Osteoblast (primary cell): ENCODE measurements at regions not wholly inside any gene's neighbourhood (a gene's known extent, or its start where the extent isn't known, plus 50 kb on each side); places are given as distances from the start of the nearest gene placed in this dataset.

Experiments used
- DNase-seq: peaks from one replicate; pipeline ENCODE4 v3.0.0; 2011; ENCODE audit warnings: low spot score, mixed read lengths; ENCODE audit not compliant: insufficient read length; ENCODE audit errors: missing footprints
- H2AFZ ChIP-seq: 2 replicates; pipeline ENCODE4 v1.6.0; 2011; ENCODE audit warnings: mild to moderate bottlenecking, low read length
- H3K27ac ChIP-seq: 2 replicates; pipeline ENCODE4 v1.5.1; 2011; ENCODE audit warnings: mild to moderate bottlenecking, low read depth, low read length, moderate library complexity
- H3K27me3 ChIP-seq: 2 replicates; pipeline ENCODE4 v1.6.0; 2012; ENCODE audit warnings: mild to moderate bottlenecking, control low read depth, inconsistent platforms, low read length, moderate library complexity; ENCODE audit not compliant: insufficient read depth
- H3K36me3 ChIP-seq: 2 replicates; pipeline ENCODE4 v1.5.1; 2011; ENCODE audit warnings: mild to moderate bottlenecking, low read length, control low read depth, moderate library complexity; ENCODE audit not compliant: insufficient read depth
- H3K4me1 ChIP-seq: 2 replicates; pipeline ENCODE4 v1.5.1; 2011; ENCODE audit warnings: mild to moderate bottlenecking, low read length, control low read depth, moderate library complexity; ENCODE audit not compliant: insufficient read depth
- H3K4me2 ChIP-seq: 2 replicates; pipeline ENCODE4 v1.6.0; 2011; ENCODE audit warnings: mild to moderate bottlenecking, low read length; ENCODE audit not compliant: insufficient read depth
- H3K4me3 ChIP-seq: fragments of 200-600 bp; sonication (generic); 3 replicates; pipeline ENCODE4 v1.5.1; 2012; ENCODE audit warnings: mild to moderate bottlenecking, low read length, inconsistent platforms; ENCODE audit not compliant: insufficient read depth
- H3K79me2 ChIP-seq: 2 replicates; pipeline ENCODE4 v1.6.0; 2012; ENCODE audit warnings: mild to moderate bottlenecking, low read length, control low read depth, inconsistent platforms; ENCODE audit not compliant: insufficient read depth
- H3K9me3 ChIP-seq: 2 replicates; pipeline ENCODE4 v1.5.1; 2011; ENCODE audit warnings: low read depth, low read length, control low read depth
- H4K20me1 ChIP-seq: 2 replicates; pipeline ENCODE4 v1.6.0; 2012; ENCODE audit warnings: mild to moderate bottlenecking, low read length, control low read depth; ENCODE audit not compliant: insufficient read depth
- TF ChIP-seq, protein P1 (sequence below): IDR thresholded peaks from 2 replicates; pipeline ENCODE4 v1.5.1; 2011; ENCODE audit warnings: mild to moderate bottlenecking, low read depth, low read length, moderate library complexity; ENCODE audit errors: extremely low read depth

DNA sequence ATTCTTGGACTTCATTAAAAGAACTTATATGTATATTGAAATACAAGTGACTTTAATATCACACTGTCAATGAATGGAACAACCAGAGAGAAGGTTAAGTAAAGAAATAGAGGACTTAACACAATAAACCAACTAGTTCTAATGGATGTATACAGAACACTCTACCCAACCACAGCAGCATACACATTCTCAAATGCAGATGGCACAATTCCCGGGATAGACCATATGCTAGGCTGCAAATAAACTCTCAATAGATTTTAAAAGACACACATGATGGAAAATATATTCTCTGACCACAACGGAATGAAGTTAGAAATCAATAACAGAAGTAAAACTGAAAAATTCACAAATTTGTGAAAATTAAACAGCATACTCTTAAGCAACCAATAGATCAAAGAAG, 214.3 kb upstream of the LINGO1 start:
- DNase-seq = no peak
- TF ChIP-seq, protein P1, sequence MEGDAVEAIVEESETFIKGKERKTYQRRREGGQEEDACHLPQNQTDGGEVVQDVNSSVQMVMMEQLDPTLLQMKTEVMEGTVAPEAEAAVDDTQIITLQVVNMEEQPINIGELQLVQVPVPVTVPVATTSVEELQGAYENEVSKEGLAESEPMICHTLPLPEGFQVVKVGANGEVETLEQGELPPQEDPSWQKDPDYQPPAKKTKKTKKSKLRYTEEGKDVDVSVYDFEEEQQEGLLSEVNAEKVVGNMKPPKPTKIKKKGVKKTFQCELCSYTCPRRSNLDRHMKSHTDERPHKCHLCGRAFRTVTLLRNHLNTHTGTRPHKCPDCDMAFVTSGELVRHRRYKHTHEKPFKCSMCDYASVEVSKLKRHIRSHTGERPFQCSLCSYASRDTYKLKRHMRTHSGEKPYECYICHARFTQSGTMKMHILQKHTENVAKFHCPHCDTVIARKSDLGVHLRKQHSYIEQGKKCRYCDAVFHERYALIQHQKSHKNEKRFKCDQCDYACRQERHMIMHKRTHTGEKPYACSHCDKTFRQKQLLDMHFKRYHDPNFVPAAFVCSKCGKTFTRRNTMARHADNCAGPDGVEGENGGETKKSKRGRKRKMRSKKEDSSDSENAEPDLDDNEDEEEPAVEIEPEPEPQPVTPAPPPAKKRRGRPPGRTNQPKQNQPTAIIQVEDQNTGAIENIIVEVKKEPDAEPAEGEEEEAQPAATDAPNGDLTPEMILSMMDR = no peak
- H3K27me3 ChIP-seq = peaks cover 33% of the 10 kb centered on the region

DNA sequence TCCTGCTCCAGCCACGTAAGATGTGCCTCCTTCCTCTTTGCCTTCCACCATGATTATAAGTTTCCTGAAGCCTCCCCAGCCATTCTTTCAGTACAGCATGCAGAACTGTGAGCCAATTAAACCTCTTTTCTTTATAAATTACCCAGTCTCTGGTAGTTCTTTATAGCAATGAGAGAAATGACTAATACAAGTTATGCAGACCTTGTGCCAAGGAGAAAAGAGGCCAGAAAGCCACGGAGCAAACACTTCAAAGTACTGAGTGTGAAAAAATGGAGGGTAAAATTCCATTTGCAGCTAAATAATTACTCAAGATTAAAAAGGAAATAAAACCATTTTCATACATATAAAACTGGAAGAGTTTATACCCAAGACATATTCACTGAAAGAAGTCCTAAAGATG, 213.6 kb upstream of the LINGO1 start:
- Histone ChIP-seq H3K4me1 (no peaks in the 10 kb centered on the region), H4K20me1 (no peaks in the 10 kb centered on the region), H3K27me3 (peaks cover 28% of the 10 kb centered on the region), H3K4me2 (no peak overlapping the region), H3K79me2 (no peaks in the 10 kb centered on the region), H3K4me3 (no peak overlapping the region), H2AFZ (no peak overlapping the region), H3K27ac (no peak overlapping the region), H3K9me3 (no peaks in the 10 kb centered on the region), H3K36me3 (no peaks in the 10 kb centered on the region)
- TF ChIP-seq, protein P1 = no peak
- DNase-seq = no peak

More for the DNA sequence above, 214.3 kb upstream of the LINGO1 start:
- Histone ChIP-seq H3K9me3 (no peaks in the 10 kb centered on the region), H3K27ac (no peak overlapping the region), H3K79me2 (no peaks in the 10 kb centered on the region), H3K36me3 (no peaks in the 10 kb centered on the region), H4K20me1 (no peaks in the 10 kb centered on the region), H3K4me1 (no peaks in the 10 kb centered on the region), H2AFZ (no peak overlapping the region), H3K4me2 (no peak overlapping the region), H3K4me3 (no peak overlapping the region)

DNA sequence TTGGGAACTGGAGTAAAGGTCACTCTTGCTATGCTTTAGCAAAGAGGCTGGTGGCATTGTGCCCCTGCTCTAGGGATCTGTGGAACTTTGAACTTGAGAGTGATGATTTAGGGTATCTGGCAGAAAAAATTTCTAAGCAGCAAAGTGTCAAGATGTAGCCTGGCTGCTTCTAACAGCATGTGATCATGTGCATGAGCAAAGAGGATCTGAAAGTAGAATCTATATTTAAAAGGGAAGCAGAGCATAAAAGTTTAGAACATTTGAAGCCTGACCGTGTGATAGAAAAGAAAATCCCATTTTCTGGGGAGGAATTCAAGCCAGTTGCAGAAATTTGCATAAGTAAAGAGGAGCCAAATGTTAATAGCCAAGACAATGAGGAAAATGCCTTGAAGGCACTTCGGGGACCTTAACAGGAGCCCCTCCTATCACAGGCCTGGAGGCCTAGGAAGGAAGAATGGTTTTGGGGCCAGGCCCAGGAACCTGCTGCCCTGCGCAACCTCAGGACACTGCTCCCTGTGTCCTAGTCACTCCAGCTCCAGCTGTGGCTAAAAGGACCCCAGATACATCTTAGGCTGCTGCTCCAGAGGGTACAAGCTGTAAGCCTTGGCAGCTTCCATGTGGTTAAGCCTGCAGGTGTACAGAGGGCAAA, 212.2 kb upstream of the LINGO1 start:
- Histone ChIP-seq H3K4me3 (no peak overlapping the region), H3K4me2 (no peak overlapping the region), H3K79me2 (no peaks in the 10 kb centered on the region), H4K20me1 (no peaks in the 10 kb centered on the region), H3K4me1 (peaks cover 5% of the 10 kb centered on the region), H3K27ac (no peak overlapping the region), H3K9me3 (no peaks in the 10 kb centered on the region), H3K36me3 (no peaks in the 10 kb centered on the region), H2AFZ (no peak overlapping the region), H3K27me3 (peaks cover 34% of the 10 kb centered on the region)
- TF ChIP-seq, protein P1 = no peak
- DNase-seq = no peak

DNA sequence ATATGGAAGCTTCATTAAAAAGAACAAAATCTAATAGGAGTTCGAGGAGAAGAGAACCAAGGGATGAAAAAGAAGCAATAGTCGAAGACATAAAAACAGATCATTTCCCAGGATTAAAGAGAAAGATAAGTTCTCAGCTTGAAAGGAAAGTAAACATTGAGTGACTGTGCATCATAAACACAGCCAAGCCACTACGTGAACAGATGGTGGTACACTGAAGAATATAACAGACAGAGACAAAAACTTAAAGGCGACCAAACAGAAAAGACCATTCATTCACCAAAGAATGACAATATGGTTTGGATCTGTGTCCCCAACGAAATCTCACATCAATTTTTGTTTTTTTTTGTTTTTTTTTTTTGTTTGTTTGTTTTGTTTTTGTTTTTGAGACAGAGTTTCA, 210.8 kb upstream of the LINGO1 start:
- Histone ChIP-seq H3K4me3 (no peak overlapping the region), H3K36me3 (no peaks in the 10 kb centered on the region), H4K20me1 (no peaks in the 10 kb centered on the region), H3K27ac (no peak overlapping the region), H3K79me2 (no peaks in the 10 kb centered on the region), H3K4me1 (peaks cover 5% of the 10 kb centered on the region), H3K4me2 (no peak overlapping the region), H2AFZ (no peak overlapping the region), H3K27me3 (peaks cover 42% of the 10 kb centered on the region), H3K9me3 (no peaks in the 10 kb centered on the region)
- DNase-seq = no peak
- TF ChIP-seq, protein P1 = no peak
